HG03565 (cell line): ENCODE measurements at regions not wholly inside any gene's neighbourhood (a gene's known extent, or its start where the extent isn't known, plus 50 kb on each side); places are given as distances from the start of the nearest gene placed in this dataset.
A peak's percentile ranks its signal among the peaks of the same experiment; 100 is the strongest.

Experiments
- ATAC-seq: cut with Tn5 transposase; IDR thresholded peaks from one replicate; pipeline ENCODE4 v1.9.1; 2021; ENCODE audit warnings: mild to moderate bottlenecking, moderate library complexity; ENCODE audit not compliant: unreplicated experiment

GRCh38 chr4:107183155-107183774 is 147.2 kb upstream of the DKK2 start:
- peak; percentile 98 for ATAC-seq

- no peak for ATAC-seq
These were observed 146.2 kb upstream of the DKK2 start for GRCh38 chr4:107182347-107182746.

GRCh38 chr4:107166873-107167450 is 130.8 kb upstream of the DKK2 start:
- ATAC-seq = no peak

- no peak for ATAC-seq
These were observed 130.1 kb upstream of the DKK2 start for GRCh38 chr4:107166181-107166580.

GRCh38 chr4:107164962-107165475 is 128.9 kb upstream of the DKK2 start:
- ATAC-seq = no peak

GRCh38 chr4:107156443-107156842 is 120.3 kb upstream of the DKK2 start:
- ATAC-seq = no peak

GRCh38 chr4:107155366-107155765 is 119.3 kb upstream of the DKK2 start:
- no peak for ATAC-seq

- no peak for ATAC-seq
These were observed 117.8 kb upstream of the DKK2 start for GRCh38 chr4:107153956-107154355.

- no peak for ATAC-seq
These were observed 117.1 kb upstream of the DKK2 start for GRCh38 chr4:107153228-107153627.

GRCh38 chr4:107151173-107151572 is 115.1 kb upstream of the DKK2 start:
- ATAC-seq = no peak

- no peak for ATAC-seq
These were observed 112.8 kb upstream of the DKK2 start for GRCh38 chr4:107148904-107149303.

- ATAC-seq = no peak
These were observed 111.8 kb upstream of the DKK2 start for GRCh38 chr4:107147873-107148272.

GRCh38 chr4:107138433-107138832 is 102.3 kb upstream of the DKK2 start:
- ATAC-seq = no peak

- ATAC-seq = no peak
These were observed 98.0 kb upstream of the DKK2 start for GRCh38 chr4:107133965-107134653.

- no peak for ATAC-seq
These were observed 95.2 kb upstream of the DKK2 start for GRCh38 chr4:107131295-107131694.

- ATAC-seq = no peak
These were observed 94.0 kb upstream of the DKK2 start for GRCh38 chr4:107130157-107130556.

- no peak for ATAC-seq
These were observed 93.5 kb upstream of the DKK2 start for GRCh38 chr4:107129611-107130010.

GRCh38 chr4:107129076-107129475 is 93.0 kb upstream of the DKK2 start:
- ATAC-seq = no peak

- no peak for ATAC-seq
These were observed 92.0 kb upstream of the DKK2 start for GRCh38 chr4:107128116-107128515.

GRCh38 chr4:107125496-107125895 is 89.4 kb upstream of the DKK2 start:
- no peak for ATAC-seq

GRCh38 chr4:107122736-107123135 is 86.6 kb upstream of the DKK2 start:
- ATAC-seq = no peak

- no peak for ATAC-seq
These were observed 84.5 kb upstream of the DKK2 start for GRCh38 chr4:107120661-107121060.
